ENCODE measurements at regions not wholly inside any gene's neighbourhood (a gene's known extent, or its start where the extent isn't known, plus 50 kb on each side); places are given as distances from the start of the nearest gene placed in this dataset.
A peak's percentile ranks its signal among the peaks of the same experiment; 100 is the strongest.

DNA sequence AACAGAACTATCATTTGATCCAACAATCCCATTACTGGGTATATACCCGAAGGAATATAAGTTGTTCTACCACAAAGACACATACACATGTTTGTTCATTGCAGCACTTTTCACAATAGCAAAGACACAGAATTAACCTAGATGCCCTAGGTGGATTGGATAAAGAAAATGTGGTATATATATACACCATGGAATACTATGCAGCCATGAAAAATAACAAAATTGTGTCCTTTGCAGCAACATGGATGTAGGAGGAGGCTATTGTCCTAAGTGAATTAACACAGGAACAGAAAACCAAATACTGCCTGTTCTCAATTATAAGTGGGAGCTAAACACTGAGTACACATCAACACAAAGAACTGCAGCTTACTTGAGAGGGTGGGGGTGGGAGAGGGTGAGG is 142.5 kb downstream of the IL20RB start:
- no peaks in the 10 kb centered on the region for H4K20me1 ChIP-seq (ENCODE audit: control insufficient read depth, insufficient read depth, low read depth, low read length)
- TF ChIP-seq, protein P1, sequence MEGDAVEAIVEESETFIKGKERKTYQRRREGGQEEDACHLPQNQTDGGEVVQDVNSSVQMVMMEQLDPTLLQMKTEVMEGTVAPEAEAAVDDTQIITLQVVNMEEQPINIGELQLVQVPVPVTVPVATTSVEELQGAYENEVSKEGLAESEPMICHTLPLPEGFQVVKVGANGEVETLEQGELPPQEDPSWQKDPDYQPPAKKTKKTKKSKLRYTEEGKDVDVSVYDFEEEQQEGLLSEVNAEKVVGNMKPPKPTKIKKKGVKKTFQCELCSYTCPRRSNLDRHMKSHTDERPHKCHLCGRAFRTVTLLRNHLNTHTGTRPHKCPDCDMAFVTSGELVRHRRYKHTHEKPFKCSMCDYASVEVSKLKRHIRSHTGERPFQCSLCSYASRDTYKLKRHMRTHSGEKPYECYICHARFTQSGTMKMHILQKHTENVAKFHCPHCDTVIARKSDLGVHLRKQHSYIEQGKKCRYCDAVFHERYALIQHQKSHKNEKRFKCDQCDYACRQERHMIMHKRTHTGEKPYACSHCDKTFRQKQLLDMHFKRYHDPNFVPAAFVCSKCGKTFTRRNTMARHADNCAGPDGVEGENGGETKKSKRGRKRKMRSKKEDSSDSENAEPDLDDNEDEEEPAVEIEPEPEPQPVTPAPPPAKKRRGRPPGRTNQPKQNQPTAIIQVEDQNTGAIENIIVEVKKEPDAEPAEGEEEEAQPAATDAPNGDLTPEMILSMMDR (IDR thresholded peaks at IDR 0.05; ENCODE audit: low read depth, low read length, poor library complexity, severe bottlenecking) = no peak
- no peak for TF ChIP-seq EZH2phosphoT487 (IDR thresholded peaks at IDR 0.05; ENCODE audit: borderline replicate concordance, low read length)

DNA sequence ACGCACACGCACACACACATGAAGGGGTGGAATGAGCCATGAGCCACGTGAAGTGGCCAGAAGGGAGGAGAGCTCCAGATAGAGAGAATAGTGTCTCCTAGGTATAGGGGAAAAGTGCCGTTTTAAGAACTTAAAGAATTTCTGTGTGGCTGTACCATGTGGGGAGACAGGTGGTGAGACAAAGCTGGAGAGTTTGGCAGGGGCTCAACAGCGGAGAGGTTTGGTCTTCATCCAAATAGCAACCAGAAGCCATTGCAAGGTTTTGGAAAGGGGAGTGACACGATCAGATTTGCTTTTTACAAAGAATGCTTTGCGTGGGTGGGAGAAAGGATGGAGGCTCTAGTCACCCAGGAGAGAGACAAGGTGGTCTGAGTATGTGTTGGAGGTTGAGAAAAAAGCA is 146.0 kb downstream of the IL20RB start:
- TF ChIP-seq EZH2phosphoT487 (IDR thresholded peaks at IDR 0.05; ENCODE audit: borderline replicate concordance, low read length) = no peak
- TF ChIP-seq, protein P1 (IDR thresholded peaks at IDR 0.05; ENCODE audit: low read depth, low read length, poor library complexity, severe bottlenecking) = no peak
- no peaks in the 10 kb centered on the region for H3K9me3 ChIP-seq (ENCODE audit: control insufficient read depth, insufficient read depth, low read length)
- no peak overlapping the region for H3K27ac ChIP-seq (ENCODE audit: low read depth, low read length)
- H3K27me3 ChIP-seq (ENCODE audit: control insufficient read depth, low read length) = peaks cover 12% of the 10 kb centered on the region
- H3K79me2 ChIP-seq (ENCODE audit: control insufficient read depth, low read length) = no peaks in the 10 kb centered on the region
- H3K36me3 ChIP-seq (ENCODE audit: control insufficient read depth, low read length) = no peaks in the 10 kb centered on the region
- H3K4me3 ChIP-seq (ENCODE audit: low read length) = no peak overlapping the region
- H4K20me1 ChIP-seq (ENCODE audit: control insufficient read depth, insufficient read depth, low read depth, low read length) = no peaks in the 10 kb centered on the region
- no peaks in the 10 kb centered on the region for H3F3A ChIP-seq (ENCODE audit: control insufficient read depth, insufficient read depth)
- H3K4me1 ChIP-seq (ENCODE audit: control insufficient read depth, low read length) = no peaks in the 10 kb centered on the region
- H3K4me2 ChIP-seq (ENCODE audit: low read length) = no peak overlapping the region
- H3K9me2 ChIP-seq (replicated peaks; ENCODE audit: control insufficient read depth, low read length) = no peaks in the 10 kb centered on the region

More for the DNA sequence above, 142.5 kb downstream of the IL20RB start:
- Histone ChIP-seq H3K4me2 (ENCODE audit: low read length) (no peak overlapping the region), H3K9me2 (replicated peaks; ENCODE audit: control insufficient read depth, low read length) (no peaks in the 10 kb centered on the region), H3K27ac (ENCODE audit: low read depth, low read length) (no peak overlapping the region), H3K79me2 (ENCODE audit: control insufficient read depth, low read length) (no peaks in the 10 kb centered on the region), H3K27me3 (ENCODE audit: control insufficient read depth, low read length) (0 out of 2 replicates have a peak, but pooled peaks cover 3% of the 10 kb centered on the region), H3K4me1 (ENCODE audit: control insufficient read depth, low read length) (no peaks in the 10 kb centered on the region), H3K4me3 (ENCODE audit: low read length) (no peak overlapping the region), H3K36me3 (ENCODE audit: control insufficient read depth, low read length) (no peaks in the 10 kb centered on the region), H3F3A (ENCODE audit: control insufficient read depth, insufficient read depth) (no peaks in the 10 kb centered on the region), H3K9me3 (ENCODE audit: control insufficient read depth, insufficient read depth, low read length) (no peaks in the 10 kb centered on the region)

DNA sequence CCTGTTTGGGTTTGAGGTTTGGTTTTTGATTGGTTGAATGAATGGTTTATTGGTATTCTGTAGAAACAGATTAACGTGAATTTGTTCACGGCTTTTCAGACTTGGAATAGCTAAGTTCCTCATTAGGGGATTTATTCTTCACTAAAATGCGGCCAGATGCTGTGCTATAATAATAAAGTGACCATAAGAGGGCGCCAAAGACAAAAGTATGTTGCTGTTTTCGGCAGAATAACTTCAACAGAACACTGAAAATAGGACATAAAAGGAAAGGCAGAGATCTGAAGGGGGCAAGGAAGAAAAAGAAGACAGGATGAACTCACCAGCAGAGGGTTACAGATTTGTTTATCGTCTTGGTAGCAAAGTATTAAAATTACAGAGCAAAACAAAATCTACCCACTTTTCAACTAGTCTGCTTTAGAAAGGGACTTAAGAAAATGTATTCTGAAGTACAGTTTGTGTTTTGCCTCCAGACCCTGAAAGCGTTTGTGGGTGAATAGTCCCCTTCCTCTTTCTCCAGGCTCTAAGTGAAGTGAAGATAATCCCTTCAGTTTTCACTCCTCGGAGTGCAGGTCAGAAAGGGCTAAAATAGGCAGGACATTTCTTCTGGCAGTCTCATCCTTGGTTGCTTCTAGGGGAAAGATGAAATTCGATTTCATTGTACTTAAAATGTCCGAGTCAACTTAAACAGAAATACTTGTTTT is 147.6 kb downstream of the IL20RB start:
- Histone ChIP-seq H3K9me3 (ENCODE audit: control insufficient read depth, insufficient read depth, low read length) (no peaks in the 10 kb centered on the region), H3K27ac (ENCODE audit: low read depth, low read length) (no peak overlapping the region), H3K27me3 (ENCODE audit: control insufficient read depth, low read length) (peaks cover 15% of the 10 kb centered on the region), H3K9me2 (replicated peaks; ENCODE audit: control insufficient read depth, low read length) (no peaks in the 10 kb centered on the region), H3F3A (ENCODE audit: control insufficient read depth, insufficient read depth) (no peaks in the 10 kb centered on the region), H3K4me2 (ENCODE audit: low read length) (no peak overlapping the region), H3K36me3 (ENCODE audit: control insufficient read depth, low read length) (no peaks in the 10 kb centered on the region), H3K4me1 (ENCODE audit: control insufficient read depth, low read length) (no peaks in the 10 kb centered on the region), H4K20me1 (ENCODE audit: control insufficient read depth, insufficient read depth, low read depth, low read length) (no peaks in the 10 kb centered on the region), H3K79me2 (ENCODE audit: control insufficient read depth, low read length) (no peaks in the 10 kb centered on the region), H3K4me3 (ENCODE audit: low read length) (no peak overlapping the region)
- no peak for TF ChIP-seq EZH2phosphoT487 (IDR thresholded peaks at IDR 0.05; ENCODE audit: borderline replicate concordance, low read length)
- TF ChIP-seq, protein P1 (IDR thresholded peaks at IDR 0.05; ENCODE audit: low read depth, low read length, poor library complexity, severe bottlenecking) = peak; percentile 77

Data from DOHH2 (cell line).